Mesendoderm (in vitro differentiated cells): ENCODE measurements at regions not wholly inside any gene's neighbourhood (a gene's known extent, or its start where the extent isn't known, plus 50 kb on each side); places are given as distances from the start of the nearest gene placed in this dataset.

Experiments
- DNase-seq: peaks from one replicate; pipeline ENCODE4 v3.0.0; 2013
- H2AK5ac ChIP-seq: 2 replicates; pipeline ENCODE4 v1.6.1; 2013; ENCODE audit warnings: low read length, inconsistent platforms
- H2BK120ac ChIP-seq: 2 replicates; pipeline ENCODE4 v1.6.1; 2013; ENCODE audit warnings: low read depth, mild to moderate bottlenecking, low read length, moderate library complexity, mixed read lengths
- H2BK15ac ChIP-seq: replicated peaks from 2 replicates; pipeline ENCODE4 v1.6.1; 2013; ENCODE audit warnings: low read depth, mild to moderate bottlenecking, moderate library complexity
- H2BK5ac ChIP-seq: 2 replicates; pipeline ENCODE4 v1.6.1; 2013; ENCODE audit warnings: low read length, inconsistent platforms
- H3K18ac ChIP-seq: 2 replicates; pipeline ENCODE4 v1.6.1; 2013; ENCODE audit warnings: mild to moderate bottlenecking, low read length, mixed read lengths
- H3K23ac ChIP-seq: one replicate; pipeline ENCODE4 v1.6.1; 2013; ENCODE audit warnings: low read length
- H3K27ac ChIP-seq: 2 replicates; pipeline ENCODE4 v1.5.1; 2013; ENCODE audit warnings: low read depth, mild to moderate bottlenecking, inconsistent platforms, low read length, moderate library complexity
- H3K27me3 ChIP-seq: 2 replicates; pipeline ENCODE4 v1.6.1; 2013; ENCODE audit warnings: low read length, control low read depth, mild to moderate bottlenecking, inconsistent platforms; ENCODE audit not compliant: insufficient read depth, poor library complexity
- H3K36me3 ChIP-seq: 2 replicates; pipeline ENCODE4 v1.6.1; 2013; ENCODE audit warnings: low read length, inconsistent platforms; ENCODE audit not compliant: control insufficient read depth, insufficient read depth
- H3K4ac ChIP-seq: one replicate; pipeline ENCODE4 v1.6.1; 2013; ENCODE audit warnings: low read depth, mild to moderate bottlenecking, low read length, moderate library complexity
- H3K4me1 ChIP-seq: 2 replicates; pipeline ENCODE4 v1.6.1; 2013; ENCODE audit warnings: low read depth, low read length, inconsistent platforms; ENCODE audit not compliant: control insufficient read depth
- H3K4me2 ChIP-seq: 2 replicates; pipeline ENCODE4 v1.6.1; 2013; ENCODE audit warnings: low read length
- H3K4me3 ChIP-seq: 2 replicates; pipeline ENCODE4 v1.5.1; 2013; ENCODE audit warnings: mild to moderate bottlenecking, low read length
- H3K56ac ChIP-seq: one replicate; pipeline ENCODE4 v1.6.1; 2013; ENCODE audit warnings: low read length
- H3K79me1 ChIP-seq: 2 replicates; pipeline ENCODE4 v1.6.1; 2013; ENCODE audit warnings: low read length, inconsistent platforms
- H3K79me2 ChIP-seq: 2 replicates; pipeline ENCODE4 v1.6.1; 2013; ENCODE audit warnings: mild to moderate bottlenecking, low read length; ENCODE audit not compliant: control insufficient read depth, insufficient read depth
- H3K9ac ChIP-seq: 2 replicates; pipeline ENCODE4 v1.6.1; 2013; ENCODE audit warnings: low read length, inconsistent platforms
- H4K5ac ChIP-seq: one replicate; pipeline ENCODE4 v1.6.1; 2013; ENCODE audit warnings: low read length
- H4K8ac ChIP-seq: one replicate; pipeline ENCODE4 v1.6.1; 2013; ENCODE audit warnings: low read depth, mild to moderate bottlenecking, control low read depth, low read length, moderate library complexity
- WGBS: extraction: QIAGEN DNeasy Blood & Tissue Kit; methylation state at CpG from one replicate; pipeline ENCODE4 v1.1.7; 2013; ENCODE audit warnings: low lambda C conversion rate, missing lambda C conversion rate; ENCODE audit not compliant: insufficient coverage; ENCODE audit errors: extremely low coverage; 5-methylcytosine and 5-hydroxymethylcytosine counted together

- H3K4me2 ChIP-seq, result no peak overlapping the region
- H3K18ac ChIP-seq, result no peak overlapping the region
- no peak overlapping the region for H2BK120ac ChIP-seq
- no peak overlapping the region for H2BK5ac ChIP-seq
- H3K79me2 ChIP-seq, result no peaks in the 10 kb centered on the region
- H4K8ac ChIP-seq, result no peak overlapping the region
- H3K27ac ChIP-seq, result no peak overlapping the region
- no CpG with 5 or more reads among the region's 2 CpGs for whole genome bisulfite sequencing
- no peak overlapping the region for H2AK5ac ChIP-seq
- no peak overlapping the region for H3K4me3 ChIP-seq
- no peak overlapping the region for H2BK15ac ChIP-seq
- H3K4me1 ChIP-seq, result no peaks in the 10 kb centered on the region
- H3K4ac ChIP-seq, result no peak overlapping the region
- no peak overlapping the region for H3K23ac ChIP-seq
- H3K27me3 ChIP-seq, result no peaks in the 10 kb centered on the region
- no peak overlapping the region for H3K9ac ChIP-seq
- H3K56ac ChIP-seq, result no peak overlapping the region
- H3K79me1 ChIP-seq, result no peaks in the 10 kb centered on the region
- H3K36me3 ChIP-seq, result no peaks in the 10 kb centered on the region
- DNase-seq, result no peak
- no peak overlapping the region for H4K5ac ChIP-seq
These were observed 580.6 kb upstream of the VRK2 start for GRCh38 chr2:57465967-57466366.

GRCh38 chr2:57475391-57475790 lies 571.2 kb upstream of the VRK2 start:
- Histone ChIP-seq H3K23ac (no peak overlapping the region), H3K4ac (no peak overlapping the region), H2BK15ac (no peak overlapping the region), H3K4me1 (no peaks in the 10 kb centered on the region), H3K36me3 (no peaks in the 10 kb centered on the region), H3K27ac (no peak overlapping the region), H4K8ac (no peak overlapping the region), H3K9ac (no peak overlapping the region), H3K4me2 (no peak overlapping the region), H3K18ac (no peak overlapping the region), H2AK5ac (no peak overlapping the region), H3K56ac (no peak overlapping the region), H3K79me1 (no peaks in the 10 kb centered on the region), H2BK120ac (no peak overlapping the region), H4K5ac (no peak overlapping the region), H3K4me3 (no peak overlapping the region), H3K79me2 (no peaks in the 10 kb centered on the region), H3K27me3 (no peaks in the 10 kb centered on the region), H2BK5ac (no peak overlapping the region)
- WGBS, result no CpG with 5 or more reads among the region's 3 CpGs
- no peak for DNase-seq

GRCh38 chr2:57479981-57480380 lies 566.6 kb upstream of the VRK2 start:
- Histone ChIP-seq H3K36me3 (no peaks in the 10 kb centered on the region), H3K23ac (no peak overlapping the region), H3K27me3 (no peaks in the 10 kb centered on the region), H3K79me2 (no peaks in the 10 kb centered on the region), H4K5ac (no peak overlapping the region), H3K4me3 (no peak overlapping the region), H2BK15ac (no peak overlapping the region), H3K4me2 (no peak overlapping the region), H3K4ac (no peak overlapping the region), H3K79me1 (no peaks in the 10 kb centered on the region), H3K4me1 (no peaks in the 10 kb centered on the region), H3K9ac (no peak overlapping the region), H3K27ac (no peak overlapping the region), H2BK120ac (no peak overlapping the region), H4K8ac (no peak overlapping the region), H3K18ac (no peak overlapping the region), H3K56ac (no peak overlapping the region), H2AK5ac (no peak overlapping the region), H2BK5ac (no peak overlapping the region)
- no CpG with 5 or more reads among the region's 1 CpG for WGBS
- no peak for DNase-seq

DNA sequence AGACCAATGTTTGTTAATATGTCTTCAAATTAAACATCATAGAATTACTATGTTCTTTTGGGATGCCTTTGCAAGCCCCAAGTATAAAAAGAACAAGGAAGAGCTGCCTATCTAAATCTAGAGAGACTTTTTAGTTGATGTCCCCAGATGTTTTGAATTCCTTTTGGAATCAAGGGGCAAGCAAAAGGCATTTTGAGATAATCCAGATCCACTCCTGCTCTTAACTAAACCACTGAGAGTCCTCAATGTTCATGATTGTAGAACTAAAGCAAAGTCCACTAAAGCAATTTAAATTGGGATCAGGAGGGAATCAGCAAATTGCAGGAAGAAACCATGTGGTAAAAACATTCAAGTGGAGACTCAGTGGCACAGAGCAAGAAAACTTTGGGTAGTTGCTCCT lies 558.5 kb upstream of the VRK2 start:
- H3K79me2 ChIP-seq, result no peaks in the 10 kb centered on the region
- H3K18ac ChIP-seq, result no peak overlapping the region
- H3K4me3 ChIP-seq, result no peak overlapping the region
- H4K8ac ChIP-seq, result no peak overlapping the region
- H3K27me3 ChIP-seq, result no peaks in the 10 kb centered on the region
- no peak overlapping the region for H3K4ac ChIP-seq
- no peak overlapping the region for H3K27ac ChIP-seq
- DNase-seq, result no peak
- no peaks in the 10 kb centered on the region for H3K36me3 ChIP-seq
- H2BK120ac ChIP-seq, result no peak overlapping the region
- H3K79me1 ChIP-seq, result no peaks in the 10 kb centered on the region
- no peak overlapping the region for H3K4me2 ChIP-seq
- H3K4me1 ChIP-seq, result no peaks in the 10 kb centered on the region
- H3K9ac ChIP-seq, result no peak overlapping the region
- H2AK5ac ChIP-seq, result no peak overlapping the region
- H3K23ac ChIP-seq, result no peak overlapping the region
- H3K56ac ChIP-seq, result no peak overlapping the region
- H4K5ac ChIP-seq, result no peak overlapping the region
- no peak overlapping the region for H2BK15ac ChIP-seq
- H2BK5ac ChIP-seq, result no peak overlapping the region

- H2BK5ac ChIP-seq, result no peak overlapping the region
- no CpG with 5 or more reads among the region's 1 CpG for WGBS
- DNase-seq, result no peak
These were observed 555.9 kb upstream of the VRK2 start for GRCh38 chr2:57490741-57491140.

DNA sequence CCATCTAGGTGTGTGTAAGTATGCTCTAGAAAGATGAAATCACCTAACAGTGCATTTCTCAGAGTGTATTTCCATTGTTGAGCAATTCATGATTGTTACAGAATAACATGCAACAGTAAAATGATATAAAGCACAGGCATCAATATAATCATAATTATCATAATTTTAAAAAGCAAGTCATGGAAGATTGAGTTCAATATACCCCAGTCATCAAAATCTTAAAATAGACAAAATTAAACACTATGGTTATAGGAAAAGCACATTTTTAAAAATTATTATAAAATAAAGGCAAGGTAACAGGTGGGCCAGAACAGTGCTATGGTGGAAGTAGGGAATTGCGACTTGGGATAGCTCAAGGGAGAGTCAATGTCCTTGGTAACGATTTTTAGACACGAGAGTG lies 555.4 kb upstream of the VRK2 start:
- H2BK5ac ChIP-seq, result no peak overlapping the region
- H3K4ac ChIP-seq, result no peak overlapping the region
- no peak overlapping the region for H3K56ac ChIP-seq
- no peaks in the 10 kb centered on the region for H3K27me3 ChIP-seq
- no peak overlapping the region for H4K8ac ChIP-seq
- DNase-seq, result no peak
- H4K5ac ChIP-seq, result no peak overlapping the region
- no peak overlapping the region for H3K4me3 ChIP-seq
- H3K4me1 ChIP-seq, result no peaks in the 10 kb centered on the region
- H3K9ac ChIP-seq, result no peak overlapping the region
- no peak overlapping the region for H2AK5ac ChIP-seq
- H3K27ac ChIP-seq, result no peak overlapping the region
- no peak overlapping the region for H2BK15ac ChIP-seq
- H3K79me1 ChIP-seq, result no peaks in the 10 kb centered on the region
- H3K4me2 ChIP-seq, result no peak overlapping the region
- no peak overlapping the region for H3K23ac ChIP-seq
- no peak overlapping the region for H2BK120ac ChIP-seq
- no peak overlapping the region for H3K18ac ChIP-seq
- H3K36me3 ChIP-seq, result no peaks in the 10 kb centered on the region
- WGBS, result no CpG with 5 or more reads among the region's 3 CpGs
- H3K79me2 ChIP-seq, result no peaks in the 10 kb centered on the region

More at GRCh38 chr2:57490741-57491140, 555.9 kb upstream of the VRK2 start:
- H4K8ac ChIP-seq, result no peak overlapping the region
- no peaks in the 10 kb centered on the region for H3K79me1 ChIP-seq
- H3K4me1 ChIP-seq, result no peaks in the 10 kb centered on the region
- H3K23ac ChIP-seq, result no peak overlapping the region
- H2BK15ac ChIP-seq, result no peak overlapping the region
- H3K56ac ChIP-seq, result no peak overlapping the region
- H3K9ac ChIP-seq, result no peak overlapping the region
- no peak overlapping the region for H3K4me2 ChIP-seq
- no peaks in the 10 kb centered on the region for H3K36me3 ChIP-seq
- H3K18ac ChIP-seq, result no peak overlapping the region
- H3K4me3 ChIP-seq, result no peak overlapping the region
- H2AK5ac ChIP-seq, result no peak overlapping the region
- H4K5ac ChIP-seq, result no peak overlapping the region
- H2BK120ac ChIP-seq, result no peak overlapping the region
- H3K27ac ChIP-seq, result no peak overlapping the region
- H3K27me3 ChIP-seq, result no peaks in the 10 kb centered on the region
- no peak overlapping the region for H3K4ac ChIP-seq
- no peaks in the 10 kb centered on the region for H3K79me2 ChIP-seq
